Stimulated activated CD4-positive, alpha-beta T cell treated with anti-CD3 and anti-CD28 coated beads, TNF-alpha, amount 100 ng/mL, for 24 hours (primary cell): ENCODE measurements at regions not wholly inside any gene's neighbourhood (a gene's known extent, or its start where the extent isn't known, plus 50 kb on each side); places are given as distances from the start of the nearest gene placed in this dataset.
A peak's percentile ranks its signal among the peaks of the same experiment; 100 is the strongest.

Source experiments
- DNase-seq, 3 experiments: peaks; one replicate each; pipeline ENCODE4 v3.0.0-alpha.2; 2020; ENCODE audit warnings: low read depth in 3 of 3

GRCh38 chr6:142561511-142562265 is 259.9 kb downstream of the ADGRG6 start:
- no peak for DNase-seq

- no peak for DNase-seq
Observed at GRCh38 chr6:142562865-142563264, 261.1 kb downstream of the ADGRG6 start.

- peak; percentile 33 to 52 (median 41) for DNase-seq
Observed at GRCh38 chr6:142566628-142567396, 265.0 kb downstream of the ADGRG6 start.

- DNase-seq: no peak
Observed at GRCh38 chr6:142567461-142567860, 265.7 kb downstream of the ADGRG6 start.

DNA sequence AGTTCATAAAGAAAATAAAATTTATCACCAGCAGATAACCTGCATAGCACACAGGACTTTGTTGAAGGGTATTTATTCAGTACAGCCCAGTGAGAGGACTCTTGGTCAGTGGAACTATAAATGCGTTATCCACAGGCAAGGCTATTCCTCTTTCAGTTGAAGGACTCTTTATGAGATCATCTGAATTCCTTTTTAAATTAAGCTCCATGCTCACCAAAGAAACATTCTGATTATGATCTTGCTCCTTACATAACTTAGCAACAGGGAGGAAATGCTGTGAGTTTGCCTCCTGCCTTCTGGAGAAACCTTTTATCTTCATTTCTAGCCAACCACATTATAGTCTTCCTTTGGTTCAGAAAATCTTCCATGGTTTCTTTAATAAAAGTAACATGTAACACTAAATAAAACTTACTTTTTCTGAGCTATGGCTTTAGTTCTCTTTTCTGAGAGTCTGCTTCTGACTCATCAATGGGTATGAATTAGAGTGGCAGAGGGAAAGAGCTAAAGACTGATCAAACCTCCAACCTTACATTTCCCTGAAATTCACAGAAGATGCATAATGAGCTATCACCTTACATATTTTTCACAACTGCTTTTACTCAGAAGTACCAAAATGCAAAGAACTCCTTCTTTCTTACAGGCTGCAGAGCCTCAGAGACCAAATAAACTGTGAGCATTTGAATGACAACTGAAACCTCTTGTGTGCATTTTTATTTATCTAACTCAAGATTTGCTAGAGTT is 267.2 kb downstream of the ADGRG6 start:
- DNase-seq: no peak

GRCh38 chr6:142569676-142570075 is 267.9 kb downstream of the ADGRG6 start:
- DNase-seq: no peak

GRCh38 chr6:142570221-142570671 is 268.4 kb downstream of the ADGRG6 start:
- DNase-seq: no peak

DNA sequence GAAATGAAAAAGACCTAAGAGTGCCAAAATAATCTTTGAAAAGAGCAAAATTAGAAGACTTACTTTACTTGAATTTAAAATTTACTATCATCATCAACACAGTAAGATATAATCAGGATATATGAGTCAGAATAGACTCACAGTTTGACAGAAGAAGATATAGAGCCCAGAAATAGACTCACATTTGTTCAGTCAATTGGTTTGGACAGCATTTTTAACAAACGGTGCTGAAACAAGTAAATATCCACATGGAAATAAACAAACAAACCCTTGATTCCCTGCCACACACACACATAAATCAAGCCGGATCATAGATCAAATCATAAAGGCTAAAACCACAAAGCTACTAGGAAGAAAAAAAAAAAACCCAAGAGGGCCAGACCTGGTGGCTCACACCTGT is 291.1 kb downstream of the ADGRG6 start:
- DNase-seq: no peak

DNA sequence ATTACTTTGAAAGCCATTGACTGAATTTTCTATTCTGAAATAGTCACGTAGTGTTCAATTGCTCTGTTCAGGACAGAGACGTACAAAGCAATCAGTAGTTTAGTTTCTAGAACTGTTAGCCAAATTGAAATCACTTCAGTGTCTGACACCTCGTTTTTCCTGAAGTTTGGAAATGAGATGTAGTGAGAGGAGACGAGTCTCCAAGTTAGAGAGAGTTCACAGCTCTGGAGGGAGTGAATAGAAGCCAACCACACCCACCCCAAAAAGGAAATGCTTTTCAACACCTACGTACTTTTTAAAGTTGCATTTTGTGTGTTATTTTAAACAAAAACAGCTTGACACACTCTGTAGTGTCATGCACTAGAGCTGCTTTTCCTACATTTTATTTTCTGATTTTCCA is 296.0 kb downstream of the ADGRG6 start:
- no peak for DNase-seq

DNA sequence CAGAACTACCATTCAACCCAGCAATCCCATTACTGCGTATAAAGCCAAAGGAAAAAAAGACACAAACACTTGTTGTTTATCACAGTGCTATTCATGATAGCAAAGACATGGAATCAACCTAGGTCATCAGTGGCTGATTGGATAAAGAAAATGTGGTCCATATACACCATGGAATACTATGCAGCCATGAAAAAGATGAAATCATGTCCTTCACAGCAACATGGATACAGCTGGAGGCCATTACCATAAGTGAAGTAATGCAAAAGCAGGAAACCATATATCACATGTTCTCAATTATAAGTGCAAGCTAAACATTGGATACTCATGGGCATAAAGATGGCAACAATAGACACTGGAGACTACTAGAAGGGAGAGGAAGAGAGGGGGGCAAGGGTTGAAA is 299.6 kb downstream of the ADGRG6 start:
- no peak for DNase-seq

DNA sequence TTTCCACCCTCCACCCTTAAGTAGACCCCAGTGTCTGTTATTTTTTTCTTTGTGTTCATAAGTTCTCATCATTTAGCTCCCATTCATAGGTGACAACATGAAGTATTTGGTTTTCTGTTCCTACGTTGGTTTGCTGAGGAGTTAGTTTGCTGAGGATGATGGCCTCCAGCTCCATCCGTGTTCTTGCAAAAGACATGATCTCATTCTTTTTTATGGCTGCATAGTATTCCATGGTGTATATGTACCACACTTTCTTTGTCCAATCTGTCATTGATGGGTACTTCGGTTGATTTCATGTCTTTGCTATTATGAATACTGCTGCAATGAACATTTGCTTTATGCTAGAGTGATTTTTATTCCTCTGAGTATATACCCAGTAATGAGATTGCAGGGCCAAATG is 301.2 kb downstream of the ADGRG6 start:
- DNase-seq: no peak

DNA sequence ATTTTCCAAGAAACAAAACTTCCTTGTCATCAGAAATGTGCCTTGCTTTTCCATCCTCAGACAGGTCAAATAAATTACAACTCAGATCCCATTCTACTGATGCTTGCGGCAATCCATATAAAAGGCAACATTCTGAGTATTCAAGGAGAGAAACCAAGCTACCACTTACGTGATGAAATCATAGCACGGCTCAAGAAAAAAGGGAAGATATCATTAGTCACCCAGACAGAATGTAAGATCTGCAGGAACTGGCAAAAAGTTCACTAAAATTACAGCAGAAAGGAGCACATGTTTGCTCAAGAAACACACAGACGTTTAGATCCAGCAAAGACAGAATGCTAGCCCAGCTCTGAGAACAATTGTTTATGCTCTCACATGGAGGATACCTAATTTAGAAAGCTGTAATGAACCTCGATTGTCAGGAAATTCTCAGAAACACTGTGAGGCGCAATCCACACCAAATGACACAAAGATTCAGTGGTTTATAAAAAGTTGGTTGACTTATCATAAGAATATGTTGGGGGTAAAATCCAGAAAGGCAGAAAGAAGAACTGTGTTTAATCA is 304.2 kb downstream of the ADGRG6 start:
- DNase-seq: no peak

DNA sequence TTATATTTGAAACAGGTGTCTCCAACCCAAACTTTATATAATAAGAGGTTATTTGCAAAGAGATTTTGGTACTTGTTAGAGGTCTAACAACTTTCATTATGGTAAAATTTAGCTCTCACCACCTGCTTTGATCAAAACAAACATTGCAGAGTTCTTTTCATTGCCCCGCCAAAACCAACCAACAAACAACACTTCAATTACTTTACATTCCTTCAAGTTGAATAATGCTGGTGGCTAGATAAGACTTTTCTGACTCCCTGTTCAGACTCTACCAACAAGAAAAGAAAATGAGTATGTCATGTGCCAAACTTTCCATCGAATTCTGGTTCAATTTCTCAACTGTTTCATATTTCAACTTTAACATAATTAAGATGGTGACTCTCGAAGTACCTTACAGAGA is 311.1 kb downstream of the ADGRG6 start:
- no peak for DNase-seq

DNA sequence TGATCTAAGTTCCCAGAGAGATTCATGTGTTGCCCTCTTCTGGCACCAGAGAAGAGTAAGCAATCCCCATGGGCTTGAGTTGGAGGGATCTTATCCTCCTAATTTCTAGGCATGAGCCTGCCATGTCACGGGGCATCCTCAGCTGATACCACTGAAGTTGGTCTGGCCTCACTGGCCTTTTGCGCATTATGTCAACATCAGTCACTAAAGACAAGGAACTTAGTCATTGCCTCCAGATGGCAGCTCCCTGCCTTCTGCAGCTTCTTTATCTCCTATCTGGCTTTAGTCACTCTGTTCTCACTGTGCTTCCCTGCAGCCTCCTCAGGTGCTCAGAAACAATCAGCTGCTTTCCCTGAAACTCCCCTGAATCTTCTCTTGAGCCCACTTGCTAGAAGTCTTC is 312.2 kb downstream of the ADGRG6 start:
- no peak for DNase-seq

DNA sequence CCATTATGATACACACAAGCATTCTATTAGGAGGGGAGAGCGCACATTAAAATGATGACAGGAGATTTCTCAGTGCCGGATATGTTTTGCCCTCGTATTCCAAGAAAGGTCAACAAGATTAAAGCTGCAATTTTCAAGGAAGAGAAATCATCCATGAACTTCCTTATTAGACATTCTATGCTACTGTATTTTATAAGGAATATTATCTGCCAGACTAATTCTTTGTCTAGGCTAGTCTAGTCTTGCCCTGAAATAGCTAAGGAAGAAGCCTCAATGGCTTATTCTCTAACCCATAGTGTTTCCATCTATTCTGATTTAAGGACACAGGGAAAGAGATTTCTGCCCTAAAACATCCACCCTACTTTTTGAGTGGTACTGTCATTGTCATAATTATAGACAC is 315.4 kb downstream of the ADGRG6 start:
- DNase-seq: no peak

- no peak for DNase-seq
Observed at GRCh38 chr6:142621822-142622221, 320.0 kb downstream of the ADGRG6 start.

- no peak for DNase-seq
Observed at GRCh38 chr6:142624978-142625715, 319.8 kb downstream of the HIVEP2 start.

GRCh38 chr6:142627474-142627873 is 317.5 kb downstream of the HIVEP2 start:
- DNase-seq: no peak

DNA sequence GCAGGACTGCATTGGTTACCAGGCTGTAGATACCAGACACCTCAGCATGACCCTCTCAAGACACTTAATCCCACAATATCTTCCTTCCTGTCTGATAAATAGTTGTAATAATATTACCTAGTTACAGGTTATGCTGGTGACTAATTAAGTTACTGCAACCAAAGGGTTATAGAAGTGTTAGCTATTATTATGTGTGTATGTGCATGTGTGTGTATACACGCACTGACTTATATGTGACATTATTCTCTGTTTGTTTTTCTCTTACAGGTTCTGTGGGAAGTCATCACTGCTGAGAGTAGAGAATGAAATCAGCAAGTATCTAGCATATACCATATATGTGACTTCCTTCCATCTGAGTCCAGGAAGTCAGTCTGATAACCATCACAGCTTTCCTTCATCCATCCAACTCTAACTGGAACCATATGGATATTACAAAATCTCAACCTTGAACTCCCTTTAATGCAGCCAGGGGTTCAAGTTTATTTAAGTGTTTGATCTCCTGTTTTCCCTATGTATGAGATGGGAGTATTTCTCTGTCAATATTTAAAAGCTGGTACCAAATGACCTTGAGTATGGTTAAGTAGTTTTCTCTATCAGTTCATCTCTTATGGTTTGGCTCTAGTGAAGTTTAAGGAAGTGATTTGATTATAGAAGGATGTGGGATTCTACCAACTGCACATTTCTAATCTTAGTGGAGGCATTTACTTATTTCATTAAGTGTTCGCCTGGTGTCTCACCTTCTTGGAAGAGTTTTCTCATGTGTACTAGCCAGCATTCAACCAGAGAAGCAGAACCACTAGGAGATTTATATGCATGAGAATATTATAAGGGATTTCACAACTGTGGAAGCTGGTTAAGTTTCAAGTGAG is 313.2 kb downstream of the HIVEP2 start:
- no peak for DNase-seq

DNA sequence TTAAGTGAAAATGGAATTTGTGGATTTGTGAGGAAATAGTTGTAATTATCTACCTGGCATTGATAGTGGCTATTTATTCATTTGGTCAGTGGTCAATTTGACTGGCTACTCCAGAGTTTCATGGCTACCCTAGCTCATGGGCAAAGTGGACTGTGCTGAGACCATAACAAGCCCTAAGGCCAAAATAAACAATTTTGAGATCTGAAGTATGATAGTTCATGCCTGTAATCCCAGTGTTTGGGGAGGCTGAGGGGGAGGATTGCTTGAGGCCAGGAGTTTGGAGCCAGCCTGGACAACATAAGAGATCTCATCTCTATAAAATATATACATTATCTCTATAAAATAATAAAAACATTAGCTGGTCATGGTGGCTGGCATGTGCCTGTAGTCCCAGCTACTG is 311.7 kb downstream of the HIVEP2 start:
- DNase-seq: no peak

DNA sequence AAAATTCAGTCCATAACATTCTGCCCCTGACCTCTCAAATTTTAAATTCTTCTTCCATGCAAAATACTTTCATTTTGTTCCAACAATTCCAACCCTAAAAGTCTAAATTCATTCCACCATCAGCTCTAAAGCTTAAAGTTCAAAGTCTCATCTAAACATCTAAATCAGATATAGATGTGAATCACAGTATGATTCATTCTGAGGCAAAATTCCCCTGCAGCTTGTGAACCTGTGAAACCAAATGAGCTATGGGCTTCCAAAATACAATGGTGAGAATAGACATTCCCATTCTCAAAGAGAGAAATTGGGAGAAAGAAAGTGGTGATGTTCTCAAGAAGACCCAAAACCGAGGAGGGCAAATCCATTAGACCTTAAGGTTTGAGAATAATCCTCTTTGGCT is 309.8 kb downstream of the HIVEP2 start:
- no peak for DNase-seq
